Tibial nerve (tissue), 3 donors: ENCODE measurements at regions not wholly inside any gene's neighbourhood (a gene's known extent, or its start where the extent isn't known, plus 50 kb on each side); places are given as distances from the start of the nearest gene placed in this dataset.

Source experiments
- EP300 ChIP-seq, 2 donors: sonication (generic); formaldehyde crosslinking; IDR thresholded peaks; one replicate each; pipeline ENCODE4 v1.6.1; 2017; ENCODE audit warnings: antibody characterized with exemption in 2 of 2, mild to moderate bottlenecking in 1 of 2
- POLR2A ChIP-seq, 2 donors: fragments of 450-650 bp; IDR thresholded peaks; one replicate each; pipeline ENCODE4 v1.6.1; 2017; ENCODE audit warnings: antibody characterized with exemption in 2 of 2, mild to moderate bottlenecking in 2 of 2, moderate library complexity in 2 of 2

DNA sequence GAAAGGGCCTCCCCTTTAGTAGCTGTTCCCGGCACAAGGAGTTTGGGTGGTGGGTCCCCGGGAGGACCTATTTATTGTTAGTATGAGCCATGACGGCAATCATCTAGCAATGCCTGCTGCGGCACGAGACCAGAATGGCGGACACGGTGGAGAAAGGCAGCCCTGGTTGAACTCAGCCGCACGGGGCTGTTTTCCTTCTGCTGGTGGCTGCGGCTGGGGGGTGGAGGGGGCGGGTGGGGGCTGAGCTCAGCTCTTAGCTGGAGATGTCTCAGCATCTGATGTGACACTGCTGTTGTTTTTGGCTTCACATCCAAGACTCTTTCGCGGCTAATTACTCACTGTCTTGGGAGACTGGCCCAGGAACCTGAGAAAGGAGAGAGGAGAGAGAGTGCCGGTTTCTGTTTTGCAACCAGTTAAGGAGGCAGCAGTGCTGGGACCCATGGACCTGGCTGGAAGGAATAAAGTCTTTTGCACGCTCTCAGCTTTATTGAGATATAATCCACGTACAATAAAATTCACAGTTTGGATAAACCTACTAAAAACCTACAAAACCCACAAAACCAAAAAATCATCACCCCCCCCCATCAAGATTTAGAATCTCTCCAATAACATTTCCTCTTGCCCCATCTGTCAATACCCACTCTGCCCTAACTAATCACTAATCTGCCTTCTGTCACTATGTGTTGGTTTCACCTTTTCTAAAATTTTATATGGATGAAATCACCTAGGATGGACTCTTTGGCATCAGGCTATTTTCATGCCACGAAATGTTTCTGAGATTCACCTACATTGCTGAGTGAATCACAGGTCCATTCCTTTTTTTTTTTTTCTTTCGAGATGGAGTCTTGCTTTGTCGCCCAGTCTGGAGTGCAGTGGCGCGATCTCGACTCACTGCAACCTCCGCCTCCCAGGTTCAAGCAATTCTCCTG is 81.8 kb upstream of the NEURL1B start:
- no peak for TF ChIP-seq POLR2A (IDR thresholded peaks at IDR 0.05)
- TF ChIP-seq EP300 (IDR thresholded peaks at IDR 0.05) = peak in 1 of 2 donors; percentile 21
